Heart left ventricle (tissue), 13 donors: ENCODE measurements at regions not wholly inside any gene's neighbourhood (a gene's known extent, or its start where the extent isn't known, plus 50 kb on each side); places are given as distances from the start of the nearest gene placed in this dataset.

Source experiments
- CTCF ChIP-seq, 12 donors: fragments of 200-600 bp; sonication (generic) in 4 of 12; IDR thresholded peaks; one replicate each; pipeline versions ENCODE4 v1.5.0 to v1.8.0; 2018 to 2022; ENCODE audit warnings: antibody characterized with exemption in 12 of 12, mild to moderate bottlenecking in 5 of 12
- POLR2A ChIP-seq, 2 donors: fragments of 450-650 bp; IDR thresholded peaks; one replicate each; pipeline ENCODE4 v1.6.1; 2017; ENCODE audit warnings: antibody characterized with exemption in 2 of 2, mild to moderate bottlenecking in 2 of 2, moderate library complexity in 2 of 2
- donor health status: ischemic (EF 13 %, LVEDD 7.1; RV severe dilation, severe dysfunction).
- donor health status: DM: no; HTN: yes; CAD: no.
- donor health status: DM: no; HTN: no; CAD: no.
- donor health status: ischemic (EF 25% LVEDD 6.9; RV normal size, moderate dysfunction).
- donor health status: ischemic (EF 25% LVEDD 5.7; RV mildly dilated, moderate dysfunction).
- donor health status: ischemic (EF 35%, LVEDD 5.7; RV mildly dilated, moderate dysfunction).
- donor health status: nonischemic (EF 11% LVEDD 7.7; RV severe dilation, severe dysfunction).
- donor health status: DM: yes; HTN: yes; CAD: no.
- donor health status: PGD.
- donor health status: ischemic (EF 29% LVEDD 5.4; RV normal size, mild dysfunction).
- donor health status: nonischemic (EF 23%, LVEDD 6.1; RV moderate dilation, normal function).

- no peak for TF ChIP-seq CTCF (IDR thresholded peaks at IDR 0.05)
- TF ChIP-seq POLR2A (IDR thresholded peaks at IDR 0.05): no peak
Observed at GRCh38 chr2:121014876-121015275, 270.1 kb downstream of the TFCP2L1 start.
